Loucy (cell line): ENCODE measurements at regions not wholly inside any gene's neighbourhood (a gene's known extent, or its start where the extent isn't known, plus 50 kb on each side); places are given as distances from the start of the nearest gene placed in this dataset.

Source experiments
- H2AFZ ChIP-seq: fragments of 200-600 bp; sonication (generic); 2 replicates; pipeline ENCODE4 v1.6.0; 2016; ENCODE audit warnings: antibody characterized with exemption, mild to moderate bottlenecking, low read length, moderate library complexity
- H3F3A ChIP-seq: fragments of 200-600 bp; 2 replicates; pipeline ENCODE4 v1.6.0; 2016; ENCODE audit warnings: antibody characterized with exemption, low read depth, mild to moderate bottlenecking
- H3K27me3 ChIP-seq: fragments of 200-600 bp; sonication (generic); 2 replicates; pipeline ENCODE4 v1.6.1; 2014; ENCODE audit warnings: low read length, mild to moderate bottlenecking; ENCODE audit not compliant: insufficient read depth, poor library complexity, severe bottlenecking
- H3K36me3 ChIP-seq: fragments of 200-600 bp; sonication (generic); 2 replicates; pipeline ENCODE4 v1.6.1; 2016; ENCODE audit warnings: low read length; ENCODE audit not compliant: insufficient read depth
- H3K4me1 ChIP-seq: fragments of 200-600 bp; sonication (generic); 2 replicates; pipeline ENCODE4 v1.5.1; 2014; ENCODE audit warnings: low read length, mild to moderate bottlenecking; ENCODE audit not compliant: insufficient read depth, poor library complexity, severe bottlenecking
- H3K4me2 ChIP-seq: fragments of 200-600 bp; sonication (generic); 2 replicates; pipeline ENCODE4 v1.6.0; 2014; ENCODE audit warnings: antibody characterized with exemption, low read length, low read depth, mild to moderate bottlenecking; ENCODE audit not compliant: poor library complexity, severe bottlenecking
- H3K4me3 ChIP-seq: fragments of 200-600 bp; sonication (generic); 2 replicates; pipeline ENCODE4 v1.5.1; 2014; ENCODE audit warnings: low read length, mild to moderate bottlenecking, mixed read lengths; ENCODE audit not compliant: poor library complexity, severe bottlenecking
- H3K79me2 ChIP-seq: fragments of 200-600 bp; sonication (generic); 2 replicates; pipeline ENCODE4 v1.6.1; 2014; ENCODE audit warnings: low read length; ENCODE audit not compliant: insufficient read depth
- H3K9ac ChIP-seq: fragments of 200-600 bp; sonication (generic); 2 replicates; pipeline ENCODE4 v1.6.0; 2014; ENCODE audit warnings: mild to moderate bottlenecking, low read depth, low read length, moderate library complexity; ENCODE audit not compliant: poor library complexity, severe bottlenecking
- H3K9me2 ChIP-seq: fragments of 200-600 bp; sonication (generic); replicated peaks from 2 replicates; pipeline ENCODE4 v1.6.1; 2016; ENCODE audit warnings: low read depth, low read length, mixed read lengths
- H3K9me3 ChIP-seq: fragments of 200-600 bp; sonication (generic); 2 replicates; pipeline ENCODE4 v1.6.1; 2014; ENCODE audit warnings: mild to moderate bottlenecking, antibody characterized with exemption, low read length, low read depth; ENCODE audit not compliant: insufficient read depth
- H4K20me1 ChIP-seq: fragments of 200-600 bp; sonication (generic); 2 replicates; pipeline ENCODE4 v1.6.0; 2014; ENCODE audit warnings: antibody characterized with exemption, low read length, mild to moderate bottlenecking; ENCODE audit not compliant: insufficient read depth, poor library complexity, severe bottlenecking
- CTCF ChIP-seq: fragments of 200-600 bp; sonication (generic); conservative IDR thresholded peaks from 2 replicates; pipeline ENCODE4 v1.5.1; 2014; ENCODE audit warnings: mild to moderate bottlenecking, antibody characterized with exemption, low read length
- EZH2phosphoT487 ChIP-seq: fragments of 200-600 bp; IDR thresholded peaks from 2 replicates; pipeline ENCODE4 v1.6.1; 2018; ENCODE audit warnings: antibody characterized with exemption, mild to moderate bottlenecking, moderate library complexity, borderline replicate concordance

- H3K4me1 ChIP-seq: no peaks in the 10 kb centered on the region
- no peaks in the 10 kb centered on the region for H3K27me3 ChIP-seq
- no peaks in the 10 kb centered on the region for H3K36me3 ChIP-seq
- no peak overlapping the region for H2AFZ ChIP-seq
- no peaks in the 10 kb centered on the region for H3K9me3 ChIP-seq
- no peaks in the 10 kb centered on the region for H4K20me1 ChIP-seq
- H3K4me3 ChIP-seq: no peak overlapping the region
- no peaks in the 10 kb centered on the region for H3K9me2 ChIP-seq
- TF ChIP-seq EZH2phosphoT487 (no peak), CTCF (no peak)
- H3K9ac ChIP-seq: no peak overlapping the region
- H3F3A ChIP-seq: no peaks in the 10 kb centered on the region
- no peaks in the 10 kb centered on the region for H3K79me2 ChIP-seq
- no peak overlapping the region for H3K4me2 ChIP-seq
These were observed 1131.8 kb upstream of the GJE1 start for GRCh38 chr6:141000917-141001316.

GRCh38 chr6:140993515-140993914, 1139.2 kb upstream of the GJE1 start:
- no peak overlapping the region for H3K9ac ChIP-seq
- H3K4me3 ChIP-seq: no peak overlapping the region
- H3K9me3 ChIP-seq: peaks cover 3% of the 10 kb centered on the region; the same call in 1 of the 2 replicates
- no peaks in the 10 kb centered on the region for H3K36me3 ChIP-seq
- no peaks in the 10 kb centered on the region for H3K79me2 ChIP-seq
- no peaks in the 10 kb centered on the region for H3F3A ChIP-seq
- no peak for TF ChIP-seq CTCF
- TF ChIP-seq EZH2phosphoT487: no peak
- H3K4me2 ChIP-seq: no peak overlapping the region
- H4K20me1 ChIP-seq: no peaks in the 10 kb centered on the region
- no peaks in the 10 kb centered on the region for H3K9me2 ChIP-seq
- no peak overlapping the region for H2AFZ ChIP-seq
- H3K27me3 ChIP-seq: no peaks in the 10 kb centered on the region
- no peaks in the 10 kb centered on the region for H3K4me1 ChIP-seq

- H4K20me1 ChIP-seq: no peaks in the 10 kb centered on the region
These were observed 1140.0 kb upstream of the GJE1 start for GRCh38 chr6:140992678-140993077.

More at GRCh38 chr6:140992678-140993077, 1140.0 kb upstream of the GJE1 start:
- H3K9me3 ChIP-seq: peaks cover 3% of the 10 kb centered on the region; the same call in 1 of the 2 replicates
- H3K4me2 ChIP-seq: no peak overlapping the region
- H3K9me2 ChIP-seq: no peaks in the 10 kb centered on the region
- H2AFZ ChIP-seq: no peak overlapping the region
- H3K27me3 ChIP-seq: no peaks in the 10 kb centered on the region
- no peak overlapping the region for H3K9ac ChIP-seq
- TF ChIP-seq EZH2phosphoT487 (no peak), CTCF (no peak)
- no peaks in the 10 kb centered on the region for H3K36me3 ChIP-seq
- no peaks in the 10 kb centered on the region for H3K79me2 ChIP-seq
- H3K4me3 ChIP-seq: no peak overlapping the region
- no peaks in the 10 kb centered on the region for H3K4me1 ChIP-seq
- no peaks in the 10 kb centered on the region for H3F3A ChIP-seq
